ENCODE measurements at regions not wholly inside any gene's neighbourhood (a gene's known extent, or its start where the extent isn't known, plus 50 kb on each side); places are given as distances from the start of the nearest gene placed in this dataset.

GRCh38 chr12:111155521-111155920 lies 213.4 kb downstream of the PHETA1 start:
- TF ChIP-seq, protein P1, sequence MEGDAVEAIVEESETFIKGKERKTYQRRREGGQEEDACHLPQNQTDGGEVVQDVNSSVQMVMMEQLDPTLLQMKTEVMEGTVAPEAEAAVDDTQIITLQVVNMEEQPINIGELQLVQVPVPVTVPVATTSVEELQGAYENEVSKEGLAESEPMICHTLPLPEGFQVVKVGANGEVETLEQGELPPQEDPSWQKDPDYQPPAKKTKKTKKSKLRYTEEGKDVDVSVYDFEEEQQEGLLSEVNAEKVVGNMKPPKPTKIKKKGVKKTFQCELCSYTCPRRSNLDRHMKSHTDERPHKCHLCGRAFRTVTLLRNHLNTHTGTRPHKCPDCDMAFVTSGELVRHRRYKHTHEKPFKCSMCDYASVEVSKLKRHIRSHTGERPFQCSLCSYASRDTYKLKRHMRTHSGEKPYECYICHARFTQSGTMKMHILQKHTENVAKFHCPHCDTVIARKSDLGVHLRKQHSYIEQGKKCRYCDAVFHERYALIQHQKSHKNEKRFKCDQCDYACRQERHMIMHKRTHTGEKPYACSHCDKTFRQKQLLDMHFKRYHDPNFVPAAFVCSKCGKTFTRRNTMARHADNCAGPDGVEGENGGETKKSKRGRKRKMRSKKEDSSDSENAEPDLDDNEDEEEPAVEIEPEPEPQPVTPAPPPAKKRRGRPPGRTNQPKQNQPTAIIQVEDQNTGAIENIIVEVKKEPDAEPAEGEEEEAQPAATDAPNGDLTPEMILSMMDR (IDR thresholded peaks at IDR 0.05 in 2 of 3, conservative IDR thresholded peaks at IDR 0.05 in 1 of 3; ENCODE audit: control insufficient read depth in 2 of 3, extremely low read depth in 1 of 3, insufficient read depth in 1 of 3, low read depth in 3 of 3, low read length in 3 of 3), result no peak
- no peak for TF ChIP-seq POLR2A (IDR thresholded peaks at IDR 0.05; ENCODE audit: low read depth, low read length)
- TF ChIP-seq HDGF (IDR thresholded peaks at IDR 0.05), result no peak
- TF ChIP-seq MYC (IDR thresholded peaks at IDR 0.05; ENCODE audit: insufficient read depth, insufficient read length, insufficient replicate concordance, low read length, severe bottlenecking), result no peak
- no peak for TF ChIP-seq EP300 (IDR thresholded peaks at IDR 0.05; ENCODE audit: borderline replicate concordance in 1 of 2, control insufficient read depth in 1 of 2, low read depth in 2 of 2, low read length in 2 of 2)
- TF ChIP-seq SUZ12 (IDR thresholded peaks at IDR 0.05; ENCODE audit: unreplicated experiment), result no peak
- no peak for TF ChIP-seq NFYB (IDR thresholded peaks at IDR 0.05; ENCODE audit: insufficient read depth, low read depth, low read length)
- TF ChIP-seq, protein P2, sequence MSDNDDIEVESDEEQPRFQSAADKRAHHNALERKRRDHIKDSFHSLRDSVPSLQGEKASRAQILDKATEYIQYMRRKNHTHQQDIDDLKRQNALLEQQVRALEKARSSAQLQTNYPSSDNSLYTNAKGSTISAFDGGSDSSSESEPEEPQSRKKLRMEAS (IDR thresholded peaks at IDR 0.05; ENCODE audit: low read depth, low read length), result no peak
- no peak for TF ChIP-seq EZH2 (IDR thresholded peaks at IDR 0.05; ENCODE audit: borderline replicate concordance, control insufficient read depth, low read depth, low read length)
- no peak for TF ChIP-seq ZNF24 (IDR thresholded peaks at IDR 0.05)
